Neural progenitor cell (in vitro differentiated cells): ENCODE measurements at regions not wholly inside any gene's neighbourhood (a gene's known extent, or its start where the extent isn't known, plus 50 kb on each side); places are given as distances from the start of the nearest gene placed in this dataset.

Experiments used
- CTCF ChIP-seq: fragments of 200-600 bp; sonication (generic); IDR thresholded peaks from 2 replicates; pipeline ENCODE4 v1.5.1; 2017; ENCODE audit warnings: antibody characterized with exemption, mild to moderate bottlenecking
- EZH2 ChIP-seq: fragments of 200-600 bp; sonication (generic); IDR thresholded peaks from 2 replicates; pipeline ENCODE4 v1.6.1; 2017; ENCODE audit warnings: antibody characterized with exemption, mild to moderate bottlenecking, moderate library complexity
- EZH2phosphoT487 ChIP-seq: fragments of 200-600 bp; sonication (generic); IDR thresholded peaks from 2 replicates; pipeline ENCODE4 v1.6.1; 2017; ENCODE audit warnings: antibody characterized with exemption

GRCh38 chr7:34338961-34339526, 319.0 kb upstream of the NPSR1 start:
- TF ChIP-seq EZH2phosphoT487, result no peak
- no peak for TF ChIP-seq CTCF
- TF ChIP-seq EZH2, result no peak
